ENCODE measurements at regions not wholly inside any gene's neighbourhood (a gene's known extent, or its start where the extent isn't known, plus 50 kb on each side); places are given as distances from the start of the nearest gene placed in this dataset.
A peak's percentile ranks its signal among the peaks of the same experiment; 100 is the strongest.

DNA sequence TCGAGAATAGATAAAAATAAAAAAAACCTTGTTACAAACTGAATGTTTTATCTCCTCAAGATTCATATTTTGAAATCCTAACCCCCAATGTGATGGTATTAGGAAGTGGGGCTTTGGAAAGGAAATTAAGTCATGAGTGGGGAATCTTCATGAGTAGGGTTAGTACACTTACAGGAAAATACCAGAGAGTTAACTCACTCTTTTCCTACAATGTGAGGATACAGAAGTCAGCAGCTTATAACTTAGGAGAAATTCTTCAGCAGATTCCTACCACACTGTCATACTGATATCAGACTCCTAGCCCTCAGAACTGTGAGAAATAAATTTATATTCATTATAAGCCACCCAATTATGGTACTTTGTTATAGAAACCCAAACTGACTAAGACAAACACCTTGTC lies 453.1 kb downstream of the GBE1 start:
- Histone ChIP-seq H3K4me3 (ENCODE audit: low read depth, low read length) (no peak overlapping the region), H3K36me3 (ENCODE audit: control insufficient read depth, insufficient read depth, low read length) (no peaks in the 10 kb centered on the region), H3K27me3 (ENCODE audit: control insufficient read depth, insufficient read depth, low read length) (no peaks in the 10 kb centered on the region)
- no peak for DNase-seq (ENCODE audit: low read depth)
- TF ChIP-seq, protein P1, sequence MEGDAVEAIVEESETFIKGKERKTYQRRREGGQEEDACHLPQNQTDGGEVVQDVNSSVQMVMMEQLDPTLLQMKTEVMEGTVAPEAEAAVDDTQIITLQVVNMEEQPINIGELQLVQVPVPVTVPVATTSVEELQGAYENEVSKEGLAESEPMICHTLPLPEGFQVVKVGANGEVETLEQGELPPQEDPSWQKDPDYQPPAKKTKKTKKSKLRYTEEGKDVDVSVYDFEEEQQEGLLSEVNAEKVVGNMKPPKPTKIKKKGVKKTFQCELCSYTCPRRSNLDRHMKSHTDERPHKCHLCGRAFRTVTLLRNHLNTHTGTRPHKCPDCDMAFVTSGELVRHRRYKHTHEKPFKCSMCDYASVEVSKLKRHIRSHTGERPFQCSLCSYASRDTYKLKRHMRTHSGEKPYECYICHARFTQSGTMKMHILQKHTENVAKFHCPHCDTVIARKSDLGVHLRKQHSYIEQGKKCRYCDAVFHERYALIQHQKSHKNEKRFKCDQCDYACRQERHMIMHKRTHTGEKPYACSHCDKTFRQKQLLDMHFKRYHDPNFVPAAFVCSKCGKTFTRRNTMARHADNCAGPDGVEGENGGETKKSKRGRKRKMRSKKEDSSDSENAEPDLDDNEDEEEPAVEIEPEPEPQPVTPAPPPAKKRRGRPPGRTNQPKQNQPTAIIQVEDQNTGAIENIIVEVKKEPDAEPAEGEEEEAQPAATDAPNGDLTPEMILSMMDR (IDR thresholded peaks at IDR 0.05; ENCODE audit: insufficient read depth, low read length, poor library complexity, severe bottlenecking): no peak

DNA sequence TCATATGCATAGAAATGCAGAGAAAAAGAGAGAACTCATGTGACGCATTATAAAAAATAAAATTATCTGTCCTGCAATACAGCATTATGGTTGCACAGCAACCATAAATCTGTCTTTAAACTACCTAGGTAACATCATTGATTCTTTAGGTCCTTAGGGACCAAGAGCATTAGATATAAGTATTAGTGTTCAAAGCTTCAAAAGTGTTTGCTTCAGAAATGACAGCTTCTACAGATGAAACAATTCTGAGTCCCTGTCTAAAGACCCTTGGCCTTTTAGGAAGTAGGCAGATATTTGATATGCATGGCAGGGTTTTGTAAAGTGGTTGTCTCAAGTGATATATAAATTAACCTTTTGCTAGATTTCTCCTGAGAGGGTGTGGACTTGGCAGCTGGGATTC lies 454.2 kb downstream of the GBE1 start:
- TF ChIP-seq, protein P1 (IDR thresholded peaks at IDR 0.05; ENCODE audit: insufficient read depth, low read length, poor library complexity, severe bottlenecking): no peak
- no peak for DNase-seq (ENCODE audit: low read depth)
- no peaks in the 10 kb centered on the region for H3K27me3 ChIP-seq (ENCODE audit: control insufficient read depth, insufficient read depth, low read length)
- no peaks in the 10 kb centered on the region for H3K36me3 ChIP-seq (ENCODE audit: control insufficient read depth, insufficient read depth, low read length)
- no peak overlapping the region for H3K4me3 ChIP-seq (ENCODE audit: low read depth, low read length)

GRCh38 chr3:81303321-81303720 lies 458.1 kb downstream of the GBE1 start:
- Histone ChIP-seq H3K36me3 (ENCODE audit: control insufficient read depth, insufficient read depth, low read length) (no peaks in the 10 kb centered on the region), H3K27me3 (ENCODE audit: control insufficient read depth, insufficient read depth, low read length) (no peaks in the 10 kb centered on the region), H3K4me3 (ENCODE audit: low read depth, low read length) (no peak overlapping the region)
- TF ChIP-seq, protein P1 (IDR thresholded peaks at IDR 0.05; ENCODE audit: insufficient read depth, low read length, poor library complexity, severe bottlenecking): no peak
- no peak for DNase-seq (ENCODE audit: low read depth)

GRCh38 chr3:81302045-81302444 lies 459.4 kb downstream of the GBE1 start:
- no peaks in the 10 kb centered on the region for H3K36me3 ChIP-seq (ENCODE audit: control insufficient read depth, insufficient read depth, low read length)
- H3K27me3 ChIP-seq (ENCODE audit: control insufficient read depth, insufficient read depth, low read length): no peaks in the 10 kb centered on the region
- DNase-seq (ENCODE audit: low read depth): no peak
- no peak overlapping the region for H3K4me3 ChIP-seq (ENCODE audit: low read depth, low read length)
- TF ChIP-seq, protein P1 (IDR thresholded peaks at IDR 0.05; ENCODE audit: insufficient read depth, low read length, poor library complexity, severe bottlenecking): peak; percentile 71

DNA sequence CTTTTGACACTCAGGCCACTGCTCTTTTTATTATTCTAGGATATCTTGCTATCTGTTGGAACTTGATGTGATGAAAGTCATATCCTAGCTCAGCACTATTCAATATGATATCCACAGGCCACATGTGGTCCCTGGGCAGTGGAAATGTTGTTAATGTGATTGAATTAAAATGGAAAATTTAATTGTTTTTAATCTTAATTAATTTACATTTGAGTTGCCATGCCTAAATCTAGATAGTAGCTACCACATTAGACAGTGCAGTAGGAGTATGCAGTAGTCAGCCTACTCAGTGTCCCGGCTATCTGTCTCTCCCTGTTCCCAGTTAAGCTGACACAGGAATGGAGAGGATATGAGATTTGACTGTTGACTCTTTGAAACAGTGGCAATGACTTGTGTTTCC lies 460.2 kb downstream of the GBE1 start:
- DNase-seq (ENCODE audit: low read depth): no peak

More for the DNA sequence above, 460.2 kb downstream of the GBE1 start:
- H3K36me3 ChIP-seq (ENCODE audit: control insufficient read depth, insufficient read depth, low read length): no peaks in the 10 kb centered on the region
- no peaks in the 10 kb centered on the region for H3K27me3 ChIP-seq (ENCODE audit: control insufficient read depth, insufficient read depth, low read length)
- H3K4me3 ChIP-seq (ENCODE audit: low read depth, low read length): no peak overlapping the region
- TF ChIP-seq, protein P1 (IDR thresholded peaks at IDR 0.05; ENCODE audit: insufficient read depth, low read length, poor library complexity, severe bottlenecking): no peak

All from kidney epithelial cell (primary cell).